Nephron (organoid): ENCODE measurements at regions not wholly inside any gene's neighbourhood (a gene's known extent, or its start where the extent isn't known, plus 50 kb on each side); places are given as distances from the start of the nearest gene placed in this dataset.
A peak's percentile ranks its signal among the peaks of the same experiment; 100 is the strongest.

ENCODE experiments used
- H3K27ac Mint-ChIP-seq, 3 experiments: 2 replicates each; pipeline ENCODE4 v1.8.0; 2020; ENCODE audit warnings: mixed read lengths in 3 of 3, mild to moderate bottlenecking in 2 of 3, moderate library complexity in 1 of 3
- H3K27me3 Mint-ChIP-seq: 2 replicates; pipeline ENCODE4 v1.8.0; 2021; ENCODE audit warnings: low read depth, mild to moderate bottlenecking, moderate library complexity, mixed read lengths
- H3K36me3 Mint-ChIP-seq: 2 replicates; pipeline ENCODE4 v1.8.0; 2020; ENCODE audit warnings: low read depth, mixed read lengths
- H3K4me1 Mint-ChIP-seq: 2 replicates; pipeline ENCODE4 v1.8.0; 2020; ENCODE audit warnings: mixed read lengths
- H3K4me3 Mint-ChIP-seq, 3 experiments: 2 replicates each; pipeline ENCODE4 v1.8.0; 2020; ENCODE audit warnings: mild to moderate bottlenecking in 3 of 3, mixed read lengths in 3 of 3, moderate library complexity in 2 of 3
- H3K9me3 Mint-ChIP-seq: 2 replicates; pipeline ENCODE4 v1.8.0; 2020; ENCODE audit warnings: mixed read lengths
- TF ChIP-seq, protein P1 (sequence below), 3 experiments: fragments of 200-600 bp; sonication (generic); IDR thresholded peaks; one replicate each; pipeline ENCODE4 v1.5.0; 2021; ENCODE audit warnings: antibody characterized with exemption in 3 of 3; ENCODE audit not compliant: unreplicated experiment in 3 of 3

DNA sequence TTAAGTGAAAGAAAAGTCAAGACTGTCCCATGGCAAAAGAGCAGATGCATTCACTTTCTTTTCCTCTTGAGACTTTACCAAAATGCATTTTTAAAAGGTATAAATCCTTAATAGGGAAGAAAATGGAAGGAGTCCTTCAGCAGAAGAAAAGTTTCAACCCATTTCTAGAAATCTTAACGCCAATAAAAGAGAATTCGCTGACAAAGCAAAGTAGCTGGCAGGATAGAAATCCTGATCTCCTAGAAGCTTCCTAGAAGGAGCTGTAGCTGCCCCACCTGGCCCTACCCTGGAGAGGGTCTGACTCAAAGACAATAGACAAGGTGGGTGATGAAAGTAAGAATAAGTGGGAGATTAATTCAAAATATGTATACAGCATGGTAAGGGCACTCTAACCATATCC is 144.9 kb upstream of the PKDCC start:
- Mint-ChIP-seq H3K36me3 (no peaks in the 10 kb centered on the region), H3K9me3 (no peaks in the 10 kb centered on the region), H3K4me1 (peaks cover 86% of the 10 kb centered on the region), H3K4me3 (no peak overlapping the region), H3K27ac (peak overlapping the region in 2 of 3 experiments; percentile 92 to 93), H3K27me3 (no peaks in the 10 kb centered on the region)
- TF ChIP-seq, protein P1, sequence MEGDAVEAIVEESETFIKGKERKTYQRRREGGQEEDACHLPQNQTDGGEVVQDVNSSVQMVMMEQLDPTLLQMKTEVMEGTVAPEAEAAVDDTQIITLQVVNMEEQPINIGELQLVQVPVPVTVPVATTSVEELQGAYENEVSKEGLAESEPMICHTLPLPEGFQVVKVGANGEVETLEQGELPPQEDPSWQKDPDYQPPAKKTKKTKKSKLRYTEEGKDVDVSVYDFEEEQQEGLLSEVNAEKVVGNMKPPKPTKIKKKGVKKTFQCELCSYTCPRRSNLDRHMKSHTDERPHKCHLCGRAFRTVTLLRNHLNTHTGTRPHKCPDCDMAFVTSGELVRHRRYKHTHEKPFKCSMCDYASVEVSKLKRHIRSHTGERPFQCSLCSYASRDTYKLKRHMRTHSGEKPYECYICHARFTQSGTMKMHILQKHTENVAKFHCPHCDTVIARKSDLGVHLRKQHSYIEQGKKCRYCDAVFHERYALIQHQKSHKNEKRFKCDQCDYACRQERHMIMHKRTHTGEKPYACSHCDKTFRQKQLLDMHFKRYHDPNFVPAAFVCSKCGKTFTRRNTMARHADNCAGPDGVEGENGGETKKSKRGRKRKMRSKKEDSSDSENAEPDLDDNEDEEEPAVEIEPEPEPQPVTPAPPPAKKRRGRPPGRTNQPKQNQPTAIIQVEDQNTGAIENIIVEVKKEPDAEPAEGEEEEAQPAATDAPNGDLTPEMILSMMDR (IDR thresholded peaks at IDR 0.05; ENCODE audit: unreplicated experiment in 3 of 3): no peak

DNA sequence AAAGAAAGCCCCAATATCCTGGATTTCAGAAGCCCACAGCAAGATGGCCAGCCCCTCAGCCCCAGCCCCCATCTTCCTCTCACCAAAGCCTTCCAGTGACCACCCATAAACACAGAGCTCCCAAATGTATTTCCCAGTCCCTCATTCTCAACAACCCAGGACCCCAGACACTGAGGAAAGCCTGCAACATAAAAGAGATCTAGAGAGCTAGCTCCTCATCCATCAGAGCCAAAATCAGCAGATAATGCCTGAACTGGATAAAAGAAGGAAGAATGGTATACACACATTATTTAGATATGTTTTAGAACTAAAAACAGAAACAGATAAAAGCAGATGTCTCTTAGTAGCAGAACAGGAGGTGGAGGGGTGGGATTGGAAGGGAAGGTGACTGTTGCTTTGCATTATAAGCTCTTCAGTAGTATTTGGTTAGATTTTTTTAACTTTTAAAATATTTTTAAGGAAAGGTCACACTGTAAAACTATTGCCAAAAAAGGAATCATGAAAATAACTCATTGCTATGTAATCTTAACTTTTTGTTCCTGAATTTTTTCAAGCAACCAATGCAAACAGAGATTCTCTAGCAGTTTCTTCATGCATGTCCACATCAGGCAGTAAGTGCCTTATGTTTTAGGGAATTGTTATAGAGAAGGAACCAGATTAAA is 144.2 kb upstream of the PKDCC start:
- no peaks in the 10 kb centered on the region for H3K27me3 Mint-ChIP-seq
- TF ChIP-seq, protein P1 (IDR thresholded peaks at IDR 0.05; ENCODE audit: unreplicated experiment in 3 of 3): no peak
- H3K4me1 Mint-ChIP-seq: peaks cover 88% of the 10 kb centered on the region
- no peaks in the 10 kb centered on the region for H3K36me3 Mint-ChIP-seq
- H3K4me3 Mint-ChIP-seq: no peak overlapping the region
- H3K27ac Mint-ChIP-seq: peak overlapping the region; percentile 28 to 93 (median 92)
- H3K9me3 Mint-ChIP-seq: no peaks in the 10 kb centered on the region

DNA sequence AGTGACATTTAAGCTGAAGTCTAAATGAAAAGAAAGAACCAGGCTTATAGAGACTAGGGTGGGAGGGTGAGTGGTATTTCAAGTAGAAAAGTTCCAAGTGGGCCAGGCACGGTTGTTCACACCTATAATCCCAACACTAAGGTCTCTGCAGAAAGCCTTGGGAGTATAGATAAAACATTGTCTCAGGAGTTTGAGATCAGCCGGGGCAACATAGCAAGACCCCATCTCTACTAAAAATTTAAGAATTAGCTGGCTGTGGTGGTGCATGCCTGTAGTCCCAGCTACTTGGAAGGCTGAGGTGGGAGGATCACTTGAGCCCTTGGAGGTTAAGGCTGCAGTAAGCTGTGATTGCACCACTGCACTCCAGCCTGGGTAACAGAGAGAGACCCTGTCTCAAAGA is 143.4 kb upstream of the PKDCC start:
- H3K27me3 Mint-ChIP-seq: peaks cover 3% of the 10 kb centered on the region
- no peaks in the 10 kb centered on the region for H3K9me3 Mint-ChIP-seq
- H3K27ac Mint-ChIP-seq: peak overlapping the region in 2 of 3 experiments; percentile 92 to 93
- H3K4me1 Mint-ChIP-seq: peaks cover 87% of the 10 kb centered on the region
- H3K4me3 Mint-ChIP-seq: no peak overlapping the region
- no peaks in the 10 kb centered on the region for H3K36me3 Mint-ChIP-seq
- TF ChIP-seq, protein P1 (IDR thresholded peaks at IDR 0.05; ENCODE audit: unreplicated experiment in 3 of 3): no peak

DNA sequence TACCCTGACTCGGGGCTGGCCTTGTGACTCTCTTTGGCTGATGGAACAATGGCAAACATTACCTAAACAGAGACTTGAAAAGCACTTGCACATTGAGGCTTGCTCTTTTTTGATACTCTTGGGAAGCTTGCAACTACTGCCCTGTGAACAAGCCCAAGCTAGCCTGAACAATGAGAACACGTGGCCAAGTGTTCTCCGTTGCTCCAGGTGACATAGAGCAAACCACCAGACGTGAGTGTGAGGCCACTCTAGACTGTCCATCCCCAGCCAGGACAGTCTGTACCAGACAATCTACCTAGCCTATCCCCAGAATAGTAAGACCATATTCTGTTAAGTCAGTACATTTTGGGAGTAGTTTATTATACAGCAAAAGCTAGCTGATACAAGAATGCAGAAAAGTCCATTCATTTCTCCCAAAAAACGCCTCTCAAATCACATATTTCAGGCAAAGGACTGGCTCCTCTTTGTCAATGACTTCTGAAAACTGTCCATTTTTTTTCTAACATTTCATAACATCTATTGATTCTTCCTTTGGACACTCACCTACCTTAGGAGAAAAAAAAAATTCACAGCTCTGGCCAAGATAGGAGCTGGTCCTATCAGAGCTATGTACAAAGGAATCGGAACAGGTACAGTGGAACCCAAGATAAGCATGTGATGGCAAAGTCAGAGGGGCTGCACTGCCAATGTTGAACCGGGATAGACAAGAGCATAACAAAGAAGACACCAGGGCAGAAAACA is 142.1 kb upstream of the PKDCC start:
- Mint-ChIP-seq H3K9me3 (no peaks in the 10 kb centered on the region), H3K4me3 (peak overlapping the region in 1 of 3 experiments; percentile 2), H3K27ac (peak overlapping the region; percentile 87 to 92 (median 91)), H3K4me1 (peaks cover 80% of the 10 kb centered on the region), H3K36me3 (no peaks in the 10 kb centered on the region), H3K27me3 (peaks cover 5% of the 10 kb centered on the region)
- TF ChIP-seq, protein P1 (IDR thresholded peaks at IDR 0.05; ENCODE audit: unreplicated experiment in 3 of 3): no peak

DNA sequence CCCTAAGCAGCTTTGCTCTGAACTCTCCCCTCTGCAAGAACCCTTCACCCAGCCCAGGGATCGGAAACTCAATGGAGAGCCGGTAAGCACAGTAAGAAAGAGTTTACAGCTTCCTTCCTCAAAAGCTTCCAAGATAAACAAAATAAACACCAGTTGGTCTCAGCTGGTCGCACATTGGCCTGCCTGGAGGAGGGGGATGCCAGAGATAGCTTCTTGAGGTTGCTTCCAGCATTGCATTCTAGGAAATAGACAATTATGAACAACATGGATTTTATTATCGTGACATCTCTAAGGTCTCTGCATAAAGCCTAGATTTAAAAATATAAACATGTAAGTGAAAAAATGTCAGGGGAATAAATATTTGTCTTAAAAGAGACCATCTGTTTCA is 141.5 kb upstream of the PKDCC start:
- TF ChIP-seq, protein P1 (IDR thresholded peaks at IDR 0.05; ENCODE audit: unreplicated experiment in 3 of 3): no peak
- Mint-ChIP-seq H3K27ac (peak overlapping the region; percentile 87 to 92 (median 91)), H3K4me3 (peak overlapping the region in 1 of 3 experiments; percentile 2), H3K9me3 (no peaks in the 10 kb centered on the region), H3K4me1 (peaks cover 84% of the 10 kb centered on the region), H3K27me3 (peaks cover 5% of the 10 kb centered on the region), H3K36me3 (no peaks in the 10 kb centered on the region)
